Keratinocyte (primary cell): ENCODE measurements at regions not wholly inside any gene's neighbourhood (a gene's known extent, or its start where the extent isn't known, plus 50 kb on each side); places are given as distances from the start of the nearest gene placed in this dataset.

ENCODE experiments used
- EZH2 ChIP-seq: IDR thresholded peaks from one replicate; pipeline ENCODE4 v1.6.1; 2012; ENCODE audit warnings: inconsistent platforms, mild to moderate bottlenecking, low read length, moderate library complexity
- TF ChIP-seq, protein P1 (sequence below), 3 experiments: IDR thresholded peaks in 1 of 3; conservative IDR thresholded peaks in 1 of 3; optimal IDR thresholded peaks in 1 of 3; 2 replicates in 2 of 3; 3 replicates in 1 of 3; pipeline versions ENCODE3 to v1.5.1; 2011; ENCODE audit warnings: low read length in 3 of 3, mild to moderate bottlenecking in 3 of 3, moderate library complexity in 2 of 3, control low read depth in 1 of 3, inconsistent platforms in 1 of 3; ENCODE audit not compliant: insufficient read depth in 2 of 3; ENCODE audit errors: extremely low read depth in 1 of 3

- TF ChIP-seq, protein P1, sequence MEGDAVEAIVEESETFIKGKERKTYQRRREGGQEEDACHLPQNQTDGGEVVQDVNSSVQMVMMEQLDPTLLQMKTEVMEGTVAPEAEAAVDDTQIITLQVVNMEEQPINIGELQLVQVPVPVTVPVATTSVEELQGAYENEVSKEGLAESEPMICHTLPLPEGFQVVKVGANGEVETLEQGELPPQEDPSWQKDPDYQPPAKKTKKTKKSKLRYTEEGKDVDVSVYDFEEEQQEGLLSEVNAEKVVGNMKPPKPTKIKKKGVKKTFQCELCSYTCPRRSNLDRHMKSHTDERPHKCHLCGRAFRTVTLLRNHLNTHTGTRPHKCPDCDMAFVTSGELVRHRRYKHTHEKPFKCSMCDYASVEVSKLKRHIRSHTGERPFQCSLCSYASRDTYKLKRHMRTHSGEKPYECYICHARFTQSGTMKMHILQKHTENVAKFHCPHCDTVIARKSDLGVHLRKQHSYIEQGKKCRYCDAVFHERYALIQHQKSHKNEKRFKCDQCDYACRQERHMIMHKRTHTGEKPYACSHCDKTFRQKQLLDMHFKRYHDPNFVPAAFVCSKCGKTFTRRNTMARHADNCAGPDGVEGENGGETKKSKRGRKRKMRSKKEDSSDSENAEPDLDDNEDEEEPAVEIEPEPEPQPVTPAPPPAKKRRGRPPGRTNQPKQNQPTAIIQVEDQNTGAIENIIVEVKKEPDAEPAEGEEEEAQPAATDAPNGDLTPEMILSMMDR (optimal IDR thresholded peaks at IDR 0.05 in 1 of 3, IDR thresholded peaks at IDR 0.05 in 1 of 3, conservative IDR thresholded peaks at IDR 0.05 in 1 of 3; ENCODE audit: extremely low read depth in 1 of 3, insufficient read depth in 2 of 3, low read length in 3 of 3): no peak
- TF ChIP-seq EZH2: no peak
These were observed 498.2 kb downstream of the TNS3 start for GRCh38 chr7:47083476-47084250.
